GM12878 (cell line): ENCODE measurements at regions not wholly inside any gene's neighbourhood (a gene's known extent, or its start where the extent isn't known, plus 50 kb on each side); places are given as distances from the start of the nearest gene placed in this dataset.

Source experiments
- ATAC-seq: fragments of 200-7000 bp; cut with Tn5 transposase; 3 replicates; pipeline ENCODE4 v1.9.1; 2020; ENCODE audit warnings: mild to moderate bottlenecking, moderate library complexity
- BruUV-seq: library from RNA; stranded (reverse); fragments of 400-500 nt; replicated peaks from 2 replicates; lab custom pipeline; 2021; lab: Mats Ljungman, UMichigan
- CTCF ChIA-PET: fragments of 300-600 bp; sonication (Branson Sonifier 250); formaldehyde crosslinking; extraction: SDS; loops from one replicate; lab custom pipeline; 2021; ENCODE audit warnings: inconsistent platforms; lab: Yijun Ruan, JAX
- POLR2A ChIA-PET: fragments of 350-600 bp; formaldehyde crosslinking; extraction: SDS; loops from one replicate; lab custom pipeline; 2021; ENCODE audit warnings: inconsistent platforms; lab: Charles Lee
- RAD21 ChIA-PET: fragments of 300-600 bp; sonication (Branson Sonifier 250); formaldehyde crosslinking; loops from one replicate; lab custom pipeline; 2023; ENCODE audit warnings: antibody characterized with exemption; ENCODE audit not compliant: unreplicated experiment; lab: Charles Lee
- SMC1A ChIA-PET: fragments of 300-600 bp; sonication (Branson Sonifier 250); formaldehyde crosslinking; loops from one replicate; lab custom pipeline; 2023; ENCODE audit not compliant: unreplicated experiment, uncharacterized antibody; lab: Charles Lee
- DNase-seq: peaks from one replicate; pipeline ENCODE4 v3.0.0-alpha.2; 2011; ENCODE audit warnings: low read depth, low spot score
- FAIRE-seq: peaks from 3 replicates; lab custom pipeline; 2011; peaks lifted over from hg19 to GRCh38; lab: Jason Lieb, UNC
- H2AFZ ChIP-seq: 2 replicates; pipeline ENCODE4 v1.6.0; 2011; ENCODE audit warnings: low read depth, low read length, control low read depth; ENCODE audit not compliant: control insufficient read depth
- H3K27ac ChIP-seq: 2 replicates; pipeline ENCODE4 v1.5.1; 2011; ENCODE audit warnings: control low read depth; ENCODE audit not compliant: control insufficient read depth, insufficient read depth
- H3K27me3 ChIP-seq, 2 experiments: replicated peaks in 1 of 2; 2 replicates each; pipeline versions ENCODE4 v1.6.0 to v1.6.1; 2011; ENCODE audit warnings: low read length in 1 of 2; ENCODE audit not compliant: control insufficient read depth in 2 of 2, insufficient read depth in 2 of 2
- H3K36me3 ChIP-seq, 2 experiments: 2 replicates each; pipeline ENCODE4 v1.5.1; 2011; ENCODE audit warnings: low read length in 1 of 2; ENCODE audit not compliant: control insufficient read depth in 2 of 2, insufficient read depth in 2 of 2
- H3K4me1 ChIP-seq: 2 replicates; pipeline ENCODE4 v1.6.1; 2011; ENCODE audit warnings: mild to moderate bottlenecking, low read length, moderate library complexity, mixed read lengths; ENCODE audit not compliant: control insufficient read depth, insufficient read depth
- H3K4me2 ChIP-seq: 2 replicates; pipeline ENCODE4 v1.6.0; 2011; ENCODE audit warnings: control low read depth; ENCODE audit not compliant: control insufficient read depth, insufficient read depth
- H3K4me3 ChIP-seq: fragments of 200-600 bp; sonication (generic); 2 replicates; pipeline ENCODE4 v1.5.1; 2016
- H3K79me2 ChIP-seq: 2 replicates; pipeline ENCODE4 v1.6.0; 2011; ENCODE audit warnings: low read length; ENCODE audit not compliant: control insufficient read depth, insufficient read depth
- H3K9ac ChIP-seq: 2 replicates; pipeline ENCODE4 v1.8.0; 2011; ENCODE audit warnings: low read length, control low read depth, mixed read lengths; ENCODE audit not compliant: control insufficient read depth, insufficient read depth
- H3K9me3 ChIP-seq: replicated peaks from 3 replicates; pipeline ENCODE4 v1.5.1; 2011; ENCODE audit warnings: mild to moderate bottlenecking, low read length; ENCODE audit not compliant: control insufficient read depth, insufficient read depth
- H4K20me1 ChIP-seq: 2 replicates; pipeline ENCODE4 v1.6.0; 2011; ENCODE audit not compliant: control insufficient read depth, insufficient read depth
- ATF7 ChIP-seq: fragments of 450-650 bp; IDR thresholded peaks from 2 replicates; pipeline ENCODE4 v1.6.1; 2016; ENCODE audit warnings: low read depth, mild to moderate bottlenecking
- E4F1 ChIP-seq: fragments of 450-650 bp; IDR thresholded peaks from 2 replicates; pipeline ENCODE4 v1.6.1; 2018; ENCODE audit warnings: borderline replicate concordance, mild to moderate bottlenecking; ENCODE audit not compliant: partially characterized antibody
- JUND ChIP-seq: IDR thresholded peaks from 2 replicates; pipeline ENCODE4 v1.6.1; 2012; ENCODE audit warnings: low read depth, mild to moderate bottlenecking, low read length, improper control_type of control experiment, moderate library complexity
- NFIC ChIP-seq: IDR thresholded peaks from 2 replicates; pipeline ENCODE4 v1.6.1; 2012; ENCODE audit warnings: low read depth, mild to moderate bottlenecking, inconsistent platforms, low read length, moderate library complexity
- NR2C1 ChIP-seq: fragments of 450-650 bp; IDR thresholded peaks from 2 replicates; pipeline ENCODE4 v1.6.1; 2017; ENCODE audit warnings: antibody characterized with exemption, mild to moderate bottlenecking, moderate library complexity
- PBX3 ChIP-seq: IDR thresholded peaks from 2 replicates; pipeline ENCODE4 v1.6.1; 2011; ENCODE audit warnings: mild to moderate bottlenecking, low read depth, low read length, moderate library complexity; ENCODE audit not compliant: insufficient replicate concordance
- POU2F2 ChIP-seq: IDR thresholded peaks from 3 replicates; pipeline ENCODE4 v1.6.1; 2011; ENCODE audit warnings: low read depth, mild to moderate bottlenecking, low read length, borderline replicate concordance
- SIX5 ChIP-seq: IDR thresholded peaks from 2 replicates; pipeline ENCODE4 v1.6.1; 2011; ENCODE audit warnings: mild to moderate bottlenecking, low read depth, low read length, moderate library complexity; ENCODE audit not compliant: severe bottlenecking
- SPI1 ChIP-seq: IDR thresholded peaks from 2 replicates; pipeline ENCODE4 v1.6.1; 2011; ENCODE audit warnings: low read depth, mild to moderate bottlenecking, low read length, moderate library complexity, borderline replicate concordance; ENCODE audit not compliant: insufficient read depth
- SREBF2 ChIP-seq: IDR thresholded peaks from 2 replicates; pipeline ENCODE4 v1.6.1; 2012; ENCODE audit warnings: mild to moderate bottlenecking, low read length
- SRF ChIP-seq, 2 experiments: IDR thresholded peaks; 2 replicates each; pipeline ENCODE4 v1.6.1; 2011; ENCODE audit warnings: low read depth in 2 of 2, low read length in 2 of 2, mild to moderate bottlenecking in 1 of 2, moderate library complexity in 1 of 2
- STAT3 ChIP-seq: IDR thresholded peaks from 2 replicates; pipeline ENCODE4 v1.6.1; 2011; ENCODE audit warnings: low read depth, low read length, improper control_type of control experiment
- ZNF274 ChIP-seq: IDR thresholded peaks from one replicate; pipeline ENCODE4 v1.8.0; 2011; ENCODE audit not compliant: insufficient read length, insufficient read depth
- WGBS: methylation state at CpG from one replicate; pipeline ENCODE4 v1.1.6; 2016; ENCODE audit warnings: low lambda C conversion rate; ENCODE audit not compliant: insufficient replicate concordance, insufficient coverage; ENCODE audit errors: missing lambda C conversion rate; 5-methylcytosine and 5-hydroxymethylcytosine counted together
- in situ Hi-C: fragments of 300-500 bp; cut with MboI; formaldehyde crosslinking; loops from 9 replicates; pipeline ENCODE4 v1.14.3; 2018; ENCODE audit warnings: mixed read lengths
- intact Hi-C: fragments of 100-400 bp; cut with micrococcal nuclease; formaldehyde crosslinking; loops from one replicate; pipeline ENCODE4 v1.14.2; 2022; ENCODE audit not compliant: unreplicated experiment

DNA sequence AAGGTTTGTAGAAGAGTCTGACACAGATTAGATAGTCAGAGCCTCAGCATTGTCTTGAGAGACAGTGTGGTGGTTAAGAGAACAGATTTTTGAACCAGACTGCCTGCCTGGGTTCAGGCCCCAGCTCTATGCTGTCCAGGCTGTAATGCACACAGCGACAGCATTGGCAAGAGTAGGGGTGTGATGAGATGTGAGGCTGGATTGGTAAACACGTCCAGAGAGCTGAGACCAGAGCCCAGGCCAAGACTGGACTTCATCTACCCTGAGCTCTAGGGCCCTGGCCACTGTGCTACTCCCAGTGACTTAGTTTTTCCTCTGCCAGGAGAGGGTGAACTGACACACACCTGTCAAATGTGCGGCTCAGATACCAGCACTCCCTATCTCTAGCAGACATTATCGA, 360.4 kb downstream of the RPS24 start (continued):
- TF ChIP-seq PBX3: no peak
- TF ChIP-seq, all 136 proteins: peak for 0

DNA sequence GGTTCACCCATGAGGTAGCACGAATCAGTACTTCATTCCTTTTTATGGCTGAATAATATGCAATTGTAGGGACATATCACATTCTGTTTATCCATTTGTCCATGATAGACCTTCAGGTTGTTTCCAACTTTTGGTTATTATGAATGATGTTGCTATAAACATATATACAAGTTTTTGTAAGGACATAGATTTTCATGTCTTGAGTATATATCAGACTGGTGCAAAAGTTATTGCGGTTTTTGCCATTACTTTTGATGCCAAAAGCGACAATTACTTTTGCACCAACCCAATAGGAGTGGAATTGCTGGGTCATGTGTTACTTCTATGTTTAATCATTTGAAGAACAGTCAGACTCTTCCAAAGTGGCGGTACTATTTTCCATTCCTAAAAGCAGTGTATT, 361.5 kb downstream of the RPS24 start:
- H3K4me3 ChIP-seq: no peak overlapping the region
- ChIA-PET POLR2A (no interaction called here), CTCF (no interaction called here), RAD21 (no interaction called here), SMC1A (no interaction called here)
- no peaks in the 10 kb centered on the region for H4K20me1 ChIP-seq
- WGBS: 24% methylated on average over 4 of the region's 4 CpGs
- H3K9me3 ChIP-seq: no peaks in the 10 kb centered on the region
- ATAC-seq (no peak), DNase-seq (no peak), FAIRE-seq (no peak)
- H3K4me1 ChIP-seq: no peaks in the 10 kb centered on the region
- no peak overlapping the region for H2AFZ ChIP-seq
- no TSS peak for BruUV-seq
- TF ChIP-seq E4F1 (no peak), SREBF2 (no peak), POU2F2 (no peak), STAT3 (no peak), ATF7 (no peak), JUND (no peak), NR2C1 (no peak), NFIC (no peak), ZNF274 (no peak), SIX5 (no peak), SRF (IDR thresholded peaks at IDR 0.05; ENCODE audit: low read depth in 2 of 2, low read length in 2 of 2) (no peak), SPI1 (no peak)
- H3K27me3 ChIP-seq: peaks cover 0 to 2% of the 10 kb centered on the region in 2 experiments; a peak in 2 of 4 replicates
- no peak overlapping the region for H3K27ac ChIP-seq
- intact Hi-C loops (no loop called here), in situ Hi-C loops (no loop called here)
- H3K79me2 ChIP-seq: no peaks in the 10 kb centered on the region
- no peaks in the 10 kb centered on the region for H3K36me3 ChIP-seq
- no peak overlapping the region for H3K9ac ChIP-seq
- no peak overlapping the region for H3K4me2 ChIP-seq
